LNCaP clone FGC (cell line): ENCODE measurements at regions not wholly inside any gene's neighbourhood (a gene's known extent, or its start where the extent isn't known, plus 50 kb on each side); places are given as distances from the start of the nearest gene placed in this dataset.

Experiments used
- DNase-seq: peaks from one replicate; pipeline ENCODE4 v3.0.0-alpha.2; 2011; ENCODE audit warnings: low read depth
- H3K4me3 ChIP-seq: 2 replicates; pipeline ENCODE4 v1.5.1; 2011; ENCODE audit warnings: mild to moderate bottlenecking, low read depth, low read length, control low read depth
- CTCF ChIP-seq: IDR thresholded peaks from 2 replicates; pipeline ENCODE4 v1.5.1; 2012; ENCODE audit warnings: mild to moderate bottlenecking; ENCODE audit not compliant: control insufficient read depth, insufficient read depth; ENCODE audit errors: extremely low read depth

- H3K4me3 ChIP-seq = no peak overlapping the region
- no peak for TF ChIP-seq CTCF
- DNase-seq = no peak
These were observed 225.8 kb upstream of the ARPP21 start for GRCh38 chr3:35413483-35413882.

- DNase-seq = no peak
- H3K4me3 ChIP-seq = no peak overlapping the region
- no peak for TF ChIP-seq CTCF
These were observed 222.2 kb upstream of the ARPP21 start for GRCh38 chr3:35417080-35417479.

GRCh38 chr3:35422101-35422500 lies 217.2 kb upstream of the ARPP21 start:
- no peak for TF ChIP-seq CTCF
- no peak overlapping the region for H3K4me3 ChIP-seq
- no peak for DNase-seq

GRCh38 chr3:35422836-35423601 lies 216.3 kb upstream of the ARPP21 start:
- TF ChIP-seq CTCF = no peak
- no peak for DNase-seq
- H3K4me3 ChIP-seq = no peak overlapping the region

- no peak overlapping the region for H3K4me3 ChIP-seq
- no peak for TF ChIP-seq CTCF
- DNase-seq = no peak
These were observed 212.9 kb upstream of the ARPP21 start for GRCh38 chr3:35426366-35426958.

- DNase-seq = no peak
- no peak overlapping the region for H3K4me3 ChIP-seq
- no peak for TF ChIP-seq CTCF
These were observed 201.9 kb upstream of the ARPP21 start for GRCh38 chr3:35437381-35437780.

- no peak for TF ChIP-seq CTCF
- no peak for DNase-seq
- H3K4me3 ChIP-seq = no peak overlapping the region
These were observed 201.2 kb upstream of the ARPP21 start for GRCh38 chr3:35438101-35438500.
